ENCODE measurements at regions not wholly inside any gene's neighbourhood (a gene's known extent, or its start where the extent isn't known, plus 50 kb on each side); places are given as distances from the start of the nearest gene placed in this dataset.

DNA sequence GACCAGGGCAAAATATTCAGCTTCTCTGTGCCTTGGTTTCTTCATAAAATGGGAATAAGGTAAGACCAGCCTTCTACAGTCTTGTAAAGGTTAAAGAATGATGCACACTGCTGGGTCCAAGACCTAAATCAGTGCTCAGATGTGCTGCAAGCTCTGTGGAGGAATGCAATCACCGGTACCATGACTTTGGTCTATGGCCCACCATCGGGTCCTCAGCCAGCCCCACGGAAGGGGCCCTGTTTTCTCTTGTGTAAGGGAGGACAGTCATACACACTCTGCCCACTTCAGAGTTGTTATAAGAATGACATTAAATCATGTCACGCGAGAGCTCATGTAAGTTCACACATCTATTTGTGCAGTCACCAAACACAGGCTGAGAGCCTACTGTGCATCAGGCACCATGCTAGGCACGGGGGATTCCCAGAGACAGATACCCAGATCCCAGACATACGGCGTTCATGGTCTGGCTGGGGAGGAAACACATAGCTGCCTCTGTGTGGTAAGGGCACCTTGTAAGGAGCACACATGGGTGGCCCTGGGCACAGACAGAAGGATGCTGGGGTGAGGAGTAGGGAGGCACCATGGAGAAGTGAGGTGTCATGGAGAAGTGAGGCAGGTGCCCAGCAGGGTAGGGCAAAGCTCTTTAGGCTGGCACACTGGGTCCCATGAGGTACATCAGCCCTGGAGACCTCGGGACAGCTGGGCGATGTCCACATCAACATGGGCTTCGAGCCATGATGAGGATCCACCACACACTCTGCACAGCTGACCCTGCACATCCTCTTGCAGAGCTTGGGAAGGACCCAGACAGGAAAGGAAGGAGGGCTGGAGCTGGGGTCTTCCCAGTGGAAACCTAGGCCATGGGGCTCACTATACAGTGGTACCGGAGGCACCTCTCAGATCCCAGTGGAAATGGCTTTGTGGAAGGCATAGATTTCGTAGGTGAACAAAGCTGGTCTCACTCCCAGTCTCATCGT lies 190.4 kb upstream of the DIO3 start:
- Histone ChIP-seq H3K27me3 (ENCODE audit: control insufficient read depth in 2 of 2, insufficient read depth in 2 of 2, low read length in 2 of 2) (no peaks in the 10 kb centered on the region), H3K79me2 (ENCODE audit: control insufficient read depth, insufficient read depth, low read length) (no peaks in the 10 kb centered on the region), H4K20me1 (replicated peaks; ENCODE audit: control insufficient read depth, extremely low read depth, insufficient read depth, low read length) (no peaks in the 10 kb centered on the region), H3K4me1 (ENCODE audit: control insufficient read depth, extremely low read depth, insufficient read depth, low read length) (no peaks in the 10 kb centered on the region), H2AFZ (ENCODE audit: low read depth, low read length) (no peak overlapping the region), H3K9me3 (replicated peaks; ENCODE audit: control insufficient read depth, insufficient read depth, low read length) (no peaks in the 10 kb centered on the region), H3K36me3 (ENCODE audit: control insufficient read depth in 2 of 2, extremely low read depth in 1 of 2, insufficient read depth in 2 of 2, low read length in 2 of 2) (no peaks in the 10 kb centered on the region), H3K4me2 (ENCODE audit: insufficient read depth, low read length) (no peak overlapping the region), H3K27ac (ENCODE audit: insufficient read depth, low read depth, low read length) (no peak overlapping the region), H3K9me1 (replicated peaks; ENCODE audit: control insufficient read depth, extremely low read depth, insufficient read depth, low read length) (no peaks in the 10 kb centered on the region), H3K9ac (replicated peaks; ENCODE audit: extremely low read depth, insufficient read depth, low read length) (no peak overlapping the region), H3K4me3 (replicated peaks in 1 of 3; ENCODE audit: insufficient read depth in 1 of 3, low read depth in 1 of 3, low read length in 3 of 3) (no peak overlapping the region)
- TF ChIP-seq, protein P1, sequence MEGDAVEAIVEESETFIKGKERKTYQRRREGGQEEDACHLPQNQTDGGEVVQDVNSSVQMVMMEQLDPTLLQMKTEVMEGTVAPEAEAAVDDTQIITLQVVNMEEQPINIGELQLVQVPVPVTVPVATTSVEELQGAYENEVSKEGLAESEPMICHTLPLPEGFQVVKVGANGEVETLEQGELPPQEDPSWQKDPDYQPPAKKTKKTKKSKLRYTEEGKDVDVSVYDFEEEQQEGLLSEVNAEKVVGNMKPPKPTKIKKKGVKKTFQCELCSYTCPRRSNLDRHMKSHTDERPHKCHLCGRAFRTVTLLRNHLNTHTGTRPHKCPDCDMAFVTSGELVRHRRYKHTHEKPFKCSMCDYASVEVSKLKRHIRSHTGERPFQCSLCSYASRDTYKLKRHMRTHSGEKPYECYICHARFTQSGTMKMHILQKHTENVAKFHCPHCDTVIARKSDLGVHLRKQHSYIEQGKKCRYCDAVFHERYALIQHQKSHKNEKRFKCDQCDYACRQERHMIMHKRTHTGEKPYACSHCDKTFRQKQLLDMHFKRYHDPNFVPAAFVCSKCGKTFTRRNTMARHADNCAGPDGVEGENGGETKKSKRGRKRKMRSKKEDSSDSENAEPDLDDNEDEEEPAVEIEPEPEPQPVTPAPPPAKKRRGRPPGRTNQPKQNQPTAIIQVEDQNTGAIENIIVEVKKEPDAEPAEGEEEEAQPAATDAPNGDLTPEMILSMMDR (IDR thresholded peaks at IDR 0.05; ENCODE audit: extremely low read depth in 1 of 2, insufficient read depth in 1 of 2, low read depth in 1 of 2, low read length in 2 of 2), result no peak
- TF ChIP-seq, protein P2, sequence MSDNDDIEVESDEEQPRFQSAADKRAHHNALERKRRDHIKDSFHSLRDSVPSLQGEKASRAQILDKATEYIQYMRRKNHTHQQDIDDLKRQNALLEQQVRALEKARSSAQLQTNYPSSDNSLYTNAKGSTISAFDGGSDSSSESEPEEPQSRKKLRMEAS (IDR thresholded peaks at IDR 0.05; ENCODE audit: insufficient read depth, insufficient read length), result no peak
- no peak for TF ChIP-seq FOS (IDR thresholded peaks at IDR 0.05; ENCODE audit: borderline replicate concordance, insufficient read depth, low read length)
- TF ChIP-seq POLR2AphosphoS5 (IDR thresholded peaks at IDR 0.05; ENCODE audit: insufficient read depth, low read depth, low read length), result no peak
- no peak for TF ChIP-seq JUN (IDR thresholded peaks at IDR 0.05; ENCODE audit: borderline replicate concordance, insufficient read depth, insufficient read length, low read depth)
- no peak for TF ChIP-seq GATA2 (IDR thresholded peaks at IDR 0.05; ENCODE audit: insufficient read depth, insufficient read length, low read depth, low read length)
- TF ChIP-seq POLR2A (IDR thresholded peaks at IDR 0.05; ENCODE audit: low read depth, low read length), result no peak
- TF ChIP-seq EZH2 (IDR thresholded peaks at IDR 0.05; ENCODE audit: borderline replicate concordance, low read depth, low read length, severe bottlenecking), result no peak
- TF ChIP-seq MYC (IDR thresholded peaks at IDR 0.05; ENCODE audit: low read depth, low read length), result no peak
- ChIA-PET CTCF (interaction anchor here (0.6 kb wide), 1 partner anchor 146 kb away, joined by 4 read pairs; no protein-coding TSS in a partner anchor), POLR2A (no interaction called here)
- intact Hi-C loops (cut with micrococcal nuclease), result no loop called here
- no TSS peak for BruUV-seq (replicated peaks)
- dilution Hi-C loops (cut with MboI; ENCODE audit: extremely low pct_ligation_motif_present, low sequenced_read_pairs), result no loop called here
- no peak for FAIRE-seq
- DNase-seq (ENCODE audit: low read depth, low spot score), result no peak

Data from endothelial cell of umbilical vein (primary cell).